ENCODE measurements at regions not wholly inside any gene's neighbourhood (a gene's known extent, or its start where the extent isn't known, plus 50 kb on each side); places are given as distances from the start of the nearest gene placed in this dataset.

- TF ChIP-seq CTCF (IDR thresholded peaks at IDR 0.05; ENCODE audit: low read depth, low read length, poor library complexity, severe bottlenecking): no peak
- TF ChIP-seq EZH2phosphoT487 (IDR thresholded peaks at IDR 0.05; ENCODE audit: borderline replicate concordance, low read length): no peak
These were observed 356.0 kb downstream of the PPARGC1A start for GRCh38 chr4:23533859-23534258.
